ENCODE measurements at regions not wholly inside any gene's neighbourhood (a gene's known extent, or its start where the extent isn't known, plus 50 kb on each side); places are given as distances from the start of the nearest gene placed in this dataset.

DNA sequence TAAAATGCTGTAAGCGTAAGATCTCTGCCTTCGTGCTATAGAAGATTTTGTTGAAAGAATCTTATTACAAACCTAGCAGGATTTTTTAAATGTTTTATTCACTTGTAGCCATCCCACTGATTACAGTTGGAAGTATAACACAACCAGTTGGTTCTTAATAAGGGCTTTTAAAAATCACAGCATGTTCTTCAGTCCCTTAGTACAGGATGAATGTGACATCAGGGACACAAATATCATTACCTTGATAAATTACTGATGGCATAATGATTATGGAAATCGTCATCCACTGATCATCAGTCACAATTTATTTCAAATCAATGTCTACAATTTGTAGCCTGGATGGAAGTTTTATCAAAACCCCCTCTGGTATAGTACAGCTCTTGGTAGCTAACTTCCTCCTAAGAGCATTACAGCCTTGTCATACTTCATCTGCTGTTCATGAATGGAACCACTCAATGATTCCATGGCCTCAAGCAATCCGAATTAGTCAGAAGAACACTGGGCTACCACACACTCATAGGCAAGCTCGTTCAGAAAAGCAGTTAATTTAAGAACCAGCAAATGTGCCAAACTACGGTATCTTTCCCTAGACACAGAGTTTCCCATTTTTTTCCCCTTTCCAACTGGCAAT lies 389.2 kb upstream of the TENM3 start:
- BruUV-seq (replicated peaks): no TSS peak
- ATAC-seq (no peak), DNase-seq (ENCODE audit: low read depth, low spot score) (no peak)
- ChIA-PET CTCF (no interaction called here), POLR2A (no interaction called here), RAD21 (ENCODE audit: low non-redundant PET in 1 of 2, low total read pairs in 2 of 2, uncharacterized antibody in 2 of 2, unreplicated experiment in 2 of 2) (no interaction called here)
- Histone ChIP-seq H3K9me2 (ENCODE audit: insufficient read depth) (no peaks in the 10 kb centered on the region), H4K20me1 (ENCODE audit: insufficient read depth) (no peaks in the 10 kb centered on the region), H3K79me2 (ENCODE audit: insufficient read depth, low read length) (no peaks in the 10 kb centered on the region), H3K4me2 (ENCODE audit: low read length) (no peak overlapping the region), H3K4me3 (replicated peaks in 1 of 2; ENCODE audit: low read depth in 1 of 2, low read length in 2 of 2) (no peak overlapping the region), H3K9ac (ENCODE audit: low read length) (no peak overlapping the region), H3K27ac (ENCODE audit: low read depth, low read length) (no peak overlapping the region), H2AFZ (ENCODE audit: low read depth, low read length, poor library complexity, severe bottlenecking) (no peak overlapping the region), H3K27me3 (ENCODE audit: insufficient read depth, low read length) (no peaks in the 10 kb centered on the region), H3K4me1 (ENCODE audit: control insufficient read depth in 1 of 2, insufficient read depth in 2 of 2, low read length in 2 of 2) (no peaks in the 10 kb centered on the region), H3K9me3 (ENCODE audit: control insufficient read depth in 1 of 2, insufficient read depth in 1 of 2, low read depth in 1 of 2, low read length in 2 of 2) (no peaks in the 10 kb centered on the region), H3K36me3 (ENCODE audit: control insufficient read depth in 1 of 2, insufficient read depth in 2 of 2, low read length in 2 of 2) (no peaks in the 10 kb centered on the region)
- TF ChIP-seq CEBPB (IDR thresholded peaks at IDR 0.05; ENCODE audit: low read depth) (no peak), CTCF (IDR thresholded peaks at IDR 0.05 in 2 of 3, conservative IDR thresholded peaks at IDR 0.05 in 1 of 3; ENCODE audit: borderline replicate concordance in 1 of 3, insufficient read depth in 1 of 3, low read depth in 2 of 3, low read length in 2 of 3) (no peak), SIN3A (IDR thresholded peaks at IDR 0.05; ENCODE audit: low read depth) (no peak), ZFX (IDR thresholded peaks at IDR 0.05) (no peak), SP1 (IDR thresholded peaks at IDR 0.05; ENCODE audit: low read depth) (no peak), TCF7L2 (IDR thresholded peaks at IDR 0.05; ENCODE audit: borderline replicate concordance, extremely low read depth, insufficient read depth, insufficient read length) (no peak)
- intact Hi-C loops (cut with micrococcal nuclease): no loop called here

- RAD21 ChIA-PET (ENCODE audit: low non-redundant PET in 1 of 2, low total read pairs in 2 of 2, uncharacterized antibody in 2 of 2, unreplicated experiment in 2 of 2): no interaction called here
- no peaks in the 10 kb centered on the region for H3K79me2 ChIP-seq (ENCODE audit: insufficient read depth, low read length)
- H3K27me3 ChIP-seq (ENCODE audit: insufficient read depth, low read length): no peaks in the 10 kb centered on the region
- H3K9ac ChIP-seq (ENCODE audit: low read length): no peak overlapping the region
- ATAC-seq (no peak), DNase-seq (ENCODE audit: low read depth, low spot score) (no peak)
- no peaks in the 10 kb centered on the region for H4K20me1 ChIP-seq (ENCODE audit: insufficient read depth)
- no peak overlapping the region for H3K4me3 ChIP-seq (replicated peaks in 1 of 2; ENCODE audit: low read depth in 1 of 2, low read length in 2 of 2)
- no peaks in the 10 kb centered on the region for H3K36me3 ChIP-seq (ENCODE audit: control insufficient read depth in 1 of 2, insufficient read depth in 2 of 2, low read length in 2 of 2)
- H3K9me3 ChIP-seq (ENCODE audit: control insufficient read depth in 1 of 2, insufficient read depth in 1 of 2, low read depth in 1 of 2, low read length in 2 of 2): no peaks in the 10 kb centered on the region
- no peaks in the 10 kb centered on the region for H3K4me1 ChIP-seq (ENCODE audit: control insufficient read depth in 1 of 2, insufficient read depth in 2 of 2, low read length in 2 of 2)
- TF ChIP-seq, protein P1, sequence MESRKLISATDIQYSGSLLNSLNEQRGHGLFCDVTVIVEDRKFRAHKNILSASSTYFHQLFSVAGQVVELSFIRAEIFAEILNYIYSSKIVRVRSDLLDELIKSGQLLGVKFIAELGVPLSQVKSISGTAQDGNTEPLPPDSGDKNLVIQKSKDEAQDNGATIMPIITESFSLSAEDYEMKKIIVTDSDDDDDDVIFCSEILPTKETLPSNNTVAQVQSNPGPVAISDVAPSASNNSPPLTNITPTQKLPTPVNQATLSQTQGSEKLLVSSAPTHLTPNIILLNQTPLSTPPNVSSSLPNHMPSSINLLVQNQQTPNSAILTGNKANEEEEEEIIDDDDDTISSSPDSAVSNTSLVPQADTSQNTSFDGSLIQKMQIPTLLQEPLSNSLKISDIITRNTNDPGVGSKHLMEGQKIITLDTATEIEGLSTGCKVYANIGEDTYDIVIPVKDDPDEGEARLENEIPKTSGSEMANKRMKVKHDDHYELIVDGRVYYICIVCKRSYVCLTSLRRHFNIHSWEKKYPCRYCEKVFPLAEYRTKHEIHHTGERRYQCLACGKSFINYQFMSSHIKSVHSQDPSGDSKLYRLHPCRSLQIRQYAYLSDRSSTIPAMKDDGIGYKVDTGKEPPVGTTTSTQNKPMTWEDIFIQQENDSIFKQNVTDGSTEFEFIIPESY (IDR thresholded peaks at IDR 0.05; ENCODE audit: extremely low read depth, insufficient replicate concordance, low read length): no peak
- TF ChIP-seq CTCF (IDR thresholded peaks at IDR 0.05 in 2 of 3, conservative IDR thresholded peaks at IDR 0.05 in 1 of 3; ENCODE audit: borderline replicate concordance in 1 of 3, insufficient read depth in 1 of 3, low read depth in 2 of 3, low read length in 2 of 3): no peak
- no peak for TF ChIP-seq JUND (IDR thresholded peaks at IDR 0.05)
- TF ChIP-seq EZH2 (IDR thresholded peaks at IDR 0.05): no peak
- no peak for TF ChIP-seq ZFX (IDR thresholded peaks at IDR 0.05)
- TF ChIP-seq YY1 (IDR thresholded peaks at IDR 0.05; ENCODE audit: extremely low read depth, insufficient replicate concordance, low read depth, low read length): no peak
- TF ChIP-seq ZNF274 (IDR thresholded peaks at IDR 0.05; ENCODE audit: low read depth, low read length): no peak
- no peak for TF ChIP-seq POLR2AphosphoS5 (IDR thresholded peaks at IDR 0.05; ENCODE audit: low read depth, low read length)
- no peak overlapping the region for H3K27ac ChIP-seq (ENCODE audit: low read depth, low read length)
- no peaks in the 10 kb centered on the region for H3K9me2 ChIP-seq (ENCODE audit: insufficient read depth)
- CTCF ChIA-PET: no interaction called here
- POLR2A ChIA-PET: no interaction called here
- no peak overlapping the region for H2AFZ ChIP-seq (ENCODE audit: low read depth, low read length, poor library complexity, severe bottlenecking)
- no peak overlapping the region for H3K4me2 ChIP-seq (ENCODE audit: low read length)
- BruUV-seq (replicated peaks): no TSS peak
- intact Hi-C loops (cut with micrococcal nuclease): no loop called here
These were observed 387.9 kb upstream of the TENM3 start for GRCh38 chr4:181855307-181855706.

All from HCT116 (cell line).